ENCODE measurements at regions not wholly inside any gene's neighbourhood (a gene's known extent, or its start where the extent isn't known, plus 50 kb on each side); places are given as distances from the start of the nearest gene placed in this dataset.

DNA sequence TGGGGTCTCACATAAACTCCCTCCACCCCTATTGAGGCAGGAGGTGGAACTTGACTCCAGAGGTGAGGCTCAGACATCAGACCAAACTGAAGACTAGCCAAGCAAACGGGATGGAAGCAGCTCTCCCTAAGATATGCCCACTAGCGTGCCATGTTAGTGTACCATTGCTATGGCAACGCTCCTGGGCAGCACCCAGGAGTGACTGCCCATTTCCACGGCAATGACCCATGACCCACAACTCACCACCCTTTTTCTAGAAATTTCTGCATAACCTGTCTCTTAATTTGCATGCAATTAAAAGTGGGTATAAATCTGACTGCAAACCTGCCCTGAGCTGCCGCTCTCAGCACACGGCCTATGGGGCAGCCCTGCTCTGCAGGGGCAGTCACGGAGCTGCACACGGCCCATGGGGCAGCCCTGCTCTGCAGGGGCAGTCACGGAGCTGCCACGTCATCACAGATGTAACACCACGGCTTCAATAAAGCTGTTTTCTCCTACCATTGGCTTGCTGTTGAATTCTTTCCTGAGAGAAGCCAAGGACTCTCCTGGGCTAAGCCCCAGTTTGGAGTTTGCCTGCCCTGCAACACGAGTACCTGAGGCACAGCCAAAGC is 164.3 kb downstream of the RBFOX3 start:
- TF ChIP-seq CTCF (IDR thresholded peaks at IDR 0.05): no peak
- no peak for TF ChIP-seq POLR2A (IDR thresholded peaks at IDR 0.05)
